Urinary bladder (tissue), 3 donors: ENCODE measurements at regions not wholly inside any gene's neighbourhood (a gene's known extent, or its start where the extent isn't known, plus 50 kb on each side); places are given as distances from the start of the nearest gene placed in this dataset.
"Not testable (repeated sequence)": the region's sequence is repeated elsewhere in the genome, so short reads cannot be mapped to it uniquely, and the experiment has no call there.

Source experiments
- DNase-seq: peaks from one replicate; pipeline ENCODE4 v3.0.0-alpha.2; 2015; ENCODE audit errors: extremely low spot score
- H3K27ac ChIP-seq: one replicate; pipeline ENCODE4 v1.5.1; 2013; ENCODE audit warnings: low read depth, mild to moderate bottlenecking, moderate library complexity
- H3K36me3 ChIP-seq: one replicate; pipeline ENCODE4 v1.6.1; 2013; ENCODE audit warnings: mild to moderate bottlenecking, moderate library complexity; ENCODE audit not compliant: insufficient read depth
- H3K4me1 ChIP-seq: one replicate; pipeline ENCODE4 v1.6.1; 2013; ENCODE audit warnings: mild to moderate bottlenecking, moderate library complexity; ENCODE audit not compliant: insufficient read depth
- H3K4me3 ChIP-seq: one replicate; pipeline ENCODE4 v1.5.1; 2013; ENCODE audit warnings: low read depth, low read length
- WGBS: extraction: QIAGEN DNeasy Blood & Tissue Kit; methylation state at CpG from one replicate; pipeline ENCODE4 v1.1.7; 2013; 5-methylcytosine and 5-hydroxymethylcytosine counted together
- donor health status: healthy with polysubstance abuse.
- donor health status: healthy.

- H3K4me1 ChIP-seq, result no peaks in the 10 kb centered on the region
- WGBS, result 91% methylated on average over 7 of the region's 7 CpGs
- H3K36me3 ChIP-seq, result no peaks in the 10 kb centered on the region
- H3K27ac ChIP-seq, result no peak overlapping the region
- H3K4me3 ChIP-seq, result no peak overlapping the region
- no peak for DNase-seq
Observed at GRCh38 chr2:194328456-194328855, 1328.6 kb upstream of the SLC39A10 start.

GRCh38 chr2:194327196-194327888, 1329.7 kb upstream of the SLC39A10 start:
- Histone ChIP-seq H3K27ac (no peak overlapping the region), H3K36me3 (no peaks in the 10 kb centered on the region), H3K4me3 (no peak overlapping the region), H3K4me1 (no peaks in the 10 kb centered on the region)
- WGBS, result 93% methylated on average over 25 of the region's 25 CpGs
- no peak for DNase-seq

- no peaks in the 10 kb centered on the region for H3K36me3 ChIP-seq
- no peaks in the 10 kb centered on the region for H3K4me1 ChIP-seq
- 87% methylated on average over 1 of the region's 1 CpG for WGBS
- DNase-seq, result no peak
- no peak overlapping the region for H3K27ac ChIP-seq
- no peak overlapping the region for H3K4me3 ChIP-seq
Observed at GRCh38 chr2:194323740-194324139, 1333.3 kb upstream of the SLC39A10 start.

- Histone ChIP-seq H3K36me3 (no peaks in the 10 kb centered on the region), H3K4me3 (no peak overlapping the region), H3K4me1 (no peaks in the 10 kb centered on the region), H3K27ac (no peak overlapping the region)
- no peak for DNase-seq
- 74% methylated on average over 2 of the region's 2 CpGs for WGBS
Observed at GRCh38 chr2:194320520-194320919, 1336.5 kb upstream of the SLC39A10 start.

GRCh38 chr2:194319222-194319992, 1337.6 kb upstream of the SLC39A10 start:
- 88% methylated on average over 4 of the region's 4 CpGs for WGBS
- no peaks in the 10 kb centered on the region for H3K36me3 ChIP-seq
- no peak overlapping the region for H3K4me3 ChIP-seq
- H3K4me1 ChIP-seq, result no peaks in the 10 kb centered on the region
- no peak for DNase-seq
- no peak overlapping the region for H3K27ac ChIP-seq

GRCh38 chr2:194314042-194314441, 1343.0 kb upstream of the SLC39A10 start:
- no peaks in the 10 kb centered on the region for H3K4me1 ChIP-seq
- WGBS, result 94% methylated on average over 3 of the region's 3 CpGs
- DNase-seq, result no peak

GRCh38 chr2:194304191-194304590, 1352.8 kb upstream of the SLC39A10 start:
- no peak overlapping the region for H3K27ac ChIP-seq
- DNase-seq, result no peak

More at GRCh38 chr2:194314042-194314441, 1343.0 kb upstream of the SLC39A10 start:
- Histone ChIP-seq H3K36me3 (no peaks in the 10 kb centered on the region), H3K4me3 (no peak overlapping the region), H3K27ac (no peak overlapping the region)

GRCh38 chr2:194301946-194302345, 1355.1 kb upstream of the SLC39A10 start:
- no peaks in the 10 kb centered on the region for H3K36me3 ChIP-seq
- no peaks in the 10 kb centered on the region for H3K4me1 ChIP-seq
- H3K4me3 ChIP-seq, result no peak overlapping the region
- no peak for DNase-seq
- no peak overlapping the region for H3K27ac ChIP-seq

More at GRCh38 chr2:194304191-194304590, 1352.8 kb upstream of the SLC39A10 start:
- Histone ChIP-seq H3K4me1 (no peaks in the 10 kb centered on the region), H3K4me3 (no peak overlapping the region), H3K36me3 (no peaks in the 10 kb centered on the region)

GRCh38 chr2:194294156-194294555, 1362.9 kb upstream of the SLC39A10 start:
- H3K36me3 ChIP-seq, result no peaks in the 10 kb centered on the region
- no peak overlapping the region for H3K4me3 ChIP-seq
- H3K27ac ChIP-seq, result no peak overlapping the region
- no peak for DNase-seq
- no peaks in the 10 kb centered on the region for H3K4me1 ChIP-seq
- WGBS, result 91% methylated on average over 1 of the region's 1 CpG

- Histone ChIP-seq H3K36me3 (no peaks in the 10 kb centered on the region), H3K4me1 (no peaks in the 10 kb centered on the region), H3K4me3 (no peak overlapping the region), H3K27ac (no peak overlapping the region)
- WGBS, result 83% methylated on average over 4 of the region's 4 CpGs
- no peak for DNase-seq
Observed at GRCh38 chr2:194291104-194291503, 1365.9 kb upstream of the SLC39A10 start.

- H3K4me3 ChIP-seq, result no peak overlapping the region
- 81% methylated on average over 4 of the region's 4 CpGs for WGBS
- no peaks in the 10 kb centered on the region for H3K4me1 ChIP-seq
- H3K36me3 ChIP-seq, result no peaks in the 10 kb centered on the region
- DNase-seq, result no peak
- no peak overlapping the region for H3K27ac ChIP-seq
Observed at GRCh38 chr2:194289712-194290346, 1367.2 kb upstream of the SLC39A10 start.

- not testable (repeated sequence) for DNase-seq, H3K36me3 ChIP-seq, H3K4me1 ChIP-seq, H3K4me3 ChIP-seq, H3K27ac ChIP-seq
- WGBS, result 90% methylated on average over 9 of the region's 9 CpGs
Observed at GRCh38 chr2:194276667-194277066, 1380.4 kb upstream of the SLC39A10 start.

- no peak overlapping the region for H3K4me3 ChIP-seq
- H3K4me1 ChIP-seq, result no peaks in the 10 kb centered on the region
- 72% methylated on average over 2 of the region's 2 CpGs for WGBS
- no peak overlapping the region for H3K27ac ChIP-seq
- H3K36me3 ChIP-seq, result no peaks in the 10 kb centered on the region
- no peak for DNase-seq
Observed at GRCh38 chr2:194271293-194271961, 1385.6 kb upstream of the SLC39A10 start.
